ENCODE measurements at regions not wholly inside any gene's neighbourhood (a gene's known extent, or its start where the extent isn't known, plus 50 kb on each side); places are given as distances from the start of the nearest gene placed in this dataset.

DNA sequence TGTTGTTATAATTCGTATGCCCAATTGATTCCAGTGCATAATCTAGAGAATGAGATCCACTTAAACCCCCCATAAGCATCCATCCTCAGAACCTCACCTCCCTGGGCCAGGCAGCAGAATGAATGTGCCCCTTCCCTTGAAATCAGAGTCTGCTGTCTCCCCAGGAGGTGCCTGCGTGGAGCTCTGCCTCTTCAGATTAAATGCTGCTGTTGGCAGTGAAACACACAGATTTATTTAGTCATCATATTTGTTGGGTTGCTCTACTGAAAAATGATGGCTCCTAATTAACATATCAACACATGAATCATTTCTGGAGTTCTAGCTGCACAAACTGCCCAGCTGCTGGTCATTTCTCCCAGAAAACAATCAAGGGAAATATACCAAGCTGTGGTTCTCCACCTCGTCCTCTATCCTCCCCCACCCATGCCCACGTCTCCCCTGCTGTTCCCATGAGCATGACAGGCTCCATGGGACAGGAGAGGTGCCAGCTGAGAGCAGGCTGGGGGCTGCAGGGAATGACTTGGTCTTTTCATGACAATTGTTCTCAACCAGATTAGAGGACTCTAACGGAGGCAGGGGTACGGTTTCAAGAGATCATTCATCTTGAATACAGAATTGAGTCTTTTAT is 633.1 kb downstream of the CDH26 start:
- DNase-seq (ENCODE audit: low spot score), result no peak
- ATAC-seq, result no peak

DNA sequence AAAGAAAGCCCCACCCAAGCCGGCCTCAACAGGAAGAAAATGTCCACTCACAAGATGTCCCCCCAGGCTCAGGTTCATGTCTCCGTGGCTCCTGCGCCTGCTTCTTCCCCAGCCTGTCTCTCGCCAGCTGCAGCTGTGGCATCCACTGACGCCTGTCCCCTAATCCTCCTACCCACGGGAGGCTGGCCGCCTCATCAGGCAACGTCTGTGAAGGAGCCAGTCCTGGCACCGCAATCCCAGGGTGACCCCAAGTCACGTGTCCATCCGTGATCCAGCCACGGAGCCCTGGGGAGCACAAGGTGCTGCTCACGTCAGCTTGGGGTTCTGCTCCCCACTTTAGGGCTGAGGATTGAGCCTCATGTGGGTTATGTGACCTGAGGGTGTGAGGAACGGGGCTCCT is 640.3 kb downstream of the CDH26 start:
- no peak for ATAC-seq
- no peak for DNase-seq (ENCODE audit: low spot score)

GRCh38 chr20:60599381-60599780 is 641.2 kb downstream of the CDH26 start:
- DNase-seq (ENCODE audit: low spot score) (no peak), ATAC-seq (no peak)

GRCh38 chr20:60600036-60600435 is 641.8 kb downstream of the CDH26 start:
- DNase-seq (ENCODE audit: low spot score) (no peak), ATAC-seq (no peak)

DNA sequence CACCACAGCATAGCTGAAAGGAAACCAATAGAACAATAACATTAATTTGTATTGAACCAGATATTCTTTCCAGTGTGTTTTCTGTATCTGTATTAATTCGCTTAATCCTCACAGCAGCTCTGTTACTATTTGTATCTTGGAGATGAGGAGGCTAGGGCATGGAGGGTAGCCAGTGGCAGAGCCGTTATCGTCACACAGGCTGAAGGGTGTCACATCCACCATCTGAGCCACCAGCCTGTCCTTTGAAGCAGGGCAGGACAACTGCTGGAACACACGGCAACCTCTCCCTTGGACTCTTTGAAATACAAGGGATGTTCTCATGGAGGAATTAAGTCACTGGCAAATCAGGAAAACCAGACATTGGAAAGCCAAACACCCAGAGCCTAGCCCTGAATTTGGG is 628.0 kb upstream of the CDH4 start:
- ATAC-seq, result no peak

DNA sequence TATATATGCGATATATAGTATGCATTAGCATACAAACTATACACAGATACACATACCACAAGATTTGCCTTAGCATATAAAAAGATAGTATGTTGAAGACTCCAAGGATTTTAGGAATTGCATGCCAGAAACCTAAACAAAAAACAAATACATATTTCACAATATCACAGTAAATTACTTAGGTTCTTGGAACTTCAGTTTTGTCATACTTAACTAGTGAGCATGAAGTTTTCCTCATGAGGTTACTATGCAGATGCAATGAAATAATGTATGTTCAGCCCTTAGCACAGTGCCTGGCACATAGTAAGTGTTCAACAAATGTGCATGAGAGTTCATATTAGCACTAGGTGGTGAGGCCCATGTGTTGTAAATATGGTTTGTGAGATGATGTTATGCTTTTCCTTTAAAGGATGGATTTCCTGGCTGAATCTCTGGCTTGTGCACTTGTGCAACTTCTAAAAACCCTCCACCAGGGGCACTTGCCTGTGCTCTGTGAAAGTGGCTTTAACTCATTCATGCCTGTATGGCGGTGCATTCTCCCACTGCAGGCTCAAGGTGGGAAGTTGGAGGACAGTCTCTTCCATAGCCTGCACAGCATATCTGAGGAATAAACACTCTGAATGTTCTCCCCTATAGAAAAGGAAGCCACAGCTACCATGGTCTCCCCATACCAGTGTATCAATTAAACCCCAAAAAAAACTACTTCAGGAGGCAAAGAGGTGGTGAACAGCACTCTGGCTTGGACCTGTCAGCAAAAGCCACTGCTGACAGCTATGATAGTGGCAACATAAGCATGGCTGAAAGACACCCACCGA is 624.1 kb upstream of the CDH4 start:
- DNase-seq (ENCODE audit: low spot score) (no peak), ATAC-seq (no peak)

More for the DNA sequence above, 628.0 kb upstream of the CDH4 start:
- no peak for DNase-seq (ENCODE audit: low spot score)

- no peak for ATAC-seq
- DNase-seq (ENCODE audit: low spot score), result no peak
These were observed 623.3 kb upstream of the CDH4 start for GRCh38 chr20:60628749-60629148.

- DNase-seq (ENCODE audit: low spot score) (no peak), ATAC-seq (no peak)
These were observed 622.9 kb upstream of the CDH4 start for GRCh38 chr20:60629206-60629605.

DNA sequence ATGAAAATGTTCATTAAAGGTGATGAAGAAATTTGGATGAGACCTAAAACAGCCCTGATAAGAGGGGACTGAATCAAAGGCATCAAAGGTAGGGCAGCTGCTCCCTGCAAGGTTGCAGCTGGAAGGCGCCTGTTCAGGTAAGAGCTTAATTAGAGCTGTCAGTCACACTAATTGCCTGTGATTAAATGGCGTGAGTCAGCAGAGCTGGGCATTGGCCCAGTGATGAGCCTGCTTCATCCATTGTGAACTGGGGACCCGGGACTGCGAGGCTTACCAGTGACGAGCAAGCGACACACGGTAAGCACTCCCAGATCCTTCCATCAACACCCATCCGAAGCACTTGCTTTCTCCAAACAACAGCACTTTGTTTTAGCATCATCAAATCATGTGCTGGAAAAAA is 621.5 kb upstream of the CDH4 start:
- ATAC-seq (no peak), DNase-seq (ENCODE audit: low spot score) (no peak)

DNA sequence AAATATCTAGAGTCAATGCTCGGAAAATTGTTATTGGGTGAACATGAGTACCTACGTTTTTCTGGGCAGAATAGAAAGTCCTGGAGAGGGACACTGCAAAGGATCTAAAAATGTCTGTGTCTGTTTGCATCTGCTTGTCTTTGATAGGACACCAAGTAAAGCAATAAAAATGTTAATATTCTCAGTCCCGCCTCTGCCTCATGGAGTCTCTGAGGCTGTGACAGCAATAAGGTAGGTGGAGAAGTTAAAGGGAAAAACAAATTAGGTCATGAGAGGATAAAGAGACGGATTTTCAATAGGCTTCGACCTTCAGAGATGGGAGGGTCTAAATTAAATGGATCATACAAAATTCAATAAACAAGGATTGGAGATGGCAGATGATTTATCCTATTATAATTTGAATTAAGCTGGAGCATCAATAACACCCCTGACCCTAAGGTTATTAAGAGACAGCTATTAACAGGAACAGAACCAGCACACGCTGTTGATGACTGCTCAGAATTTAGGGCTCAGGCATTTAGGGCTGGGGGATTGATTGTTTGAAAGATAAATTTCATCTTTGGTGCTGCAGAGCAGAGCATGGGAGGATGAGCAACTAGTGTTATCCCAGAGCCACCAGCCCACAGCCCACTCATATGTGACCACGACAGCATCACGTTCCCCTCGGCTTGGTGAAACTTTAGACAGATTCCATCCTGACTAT is 620.3 kb upstream of the CDH4 start:
- no peak for ATAC-seq
- no peak for DNase-seq (ENCODE audit: low spot score)

DNA sequence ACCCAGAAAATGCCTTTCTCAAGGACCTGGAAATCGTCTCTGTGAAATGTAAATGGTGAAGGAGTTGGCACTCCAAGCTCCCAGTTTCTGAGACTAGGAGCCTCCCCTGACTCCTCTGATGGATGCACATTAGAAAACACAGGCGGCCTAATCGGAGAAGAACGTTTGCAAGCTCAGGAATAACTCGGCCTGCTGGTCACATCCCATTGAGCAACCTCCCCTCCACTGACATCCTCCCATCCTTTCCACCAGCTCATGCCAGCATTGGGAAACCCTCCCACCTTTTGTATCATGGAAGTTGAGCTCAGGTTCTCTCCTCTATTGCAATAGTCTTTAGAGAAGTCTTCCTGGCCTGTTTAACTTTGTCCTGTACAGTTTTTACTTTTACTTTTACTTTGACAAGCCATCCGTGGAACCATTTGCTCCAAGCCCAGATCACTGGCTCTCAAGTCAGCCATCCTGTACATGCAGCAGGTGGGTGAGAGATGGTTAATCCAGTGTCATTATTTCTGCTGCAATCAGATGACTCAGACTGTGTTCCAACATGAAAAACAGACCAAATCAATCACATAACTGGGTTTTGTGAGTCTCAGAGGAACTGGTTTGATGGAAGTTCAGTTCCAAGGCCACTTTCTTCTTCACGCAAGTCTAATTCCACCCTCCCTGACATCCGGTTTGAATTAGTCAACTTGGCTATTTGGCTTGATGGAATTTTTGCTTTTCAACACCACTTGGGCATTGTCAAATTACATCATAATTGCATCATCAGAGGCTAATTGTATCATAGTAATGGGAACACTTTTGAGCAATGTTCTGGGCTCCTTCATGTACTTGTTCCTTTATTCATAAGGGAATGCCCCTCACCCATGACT is 619.4 kb upstream of the CDH4 start:
- DNase-seq (ENCODE audit: low spot score), result no peak
- no peak for ATAC-seq

DNA sequence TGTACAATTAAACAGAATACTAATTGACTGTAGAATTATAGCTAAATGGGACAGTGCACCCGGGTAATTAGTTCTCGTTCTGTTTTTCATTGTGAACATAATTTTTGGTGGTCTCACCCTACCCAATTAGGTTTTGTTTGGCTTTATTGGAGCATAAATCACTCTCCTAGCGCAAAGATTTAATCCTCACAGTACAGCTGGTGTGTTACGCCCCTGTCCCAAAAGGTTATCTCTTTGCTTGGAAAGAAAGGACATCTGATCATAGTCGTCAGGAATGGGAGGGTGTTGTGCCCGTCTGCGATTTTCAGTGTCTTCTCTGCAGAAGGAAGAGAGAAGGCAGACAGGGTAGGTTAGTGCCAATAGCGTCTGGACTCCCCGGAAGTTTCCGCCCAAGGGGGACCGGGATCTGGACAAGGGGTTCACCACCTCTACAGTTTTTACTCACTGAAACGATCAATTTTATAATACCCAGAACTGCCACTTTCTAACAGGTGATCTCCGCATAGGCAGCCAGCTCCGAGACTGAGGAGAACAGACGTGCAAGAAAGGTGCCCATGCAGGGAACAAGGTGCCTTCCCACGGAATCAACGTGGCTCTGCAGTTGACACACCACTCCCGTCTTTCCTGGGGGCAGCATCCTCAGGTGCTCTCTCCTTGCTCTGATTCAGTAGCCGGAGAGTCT is 617.4 kb upstream of the CDH4 start:
- ATAC-seq (no peak), DNase-seq (ENCODE audit: low spot score) (no peak)

GRCh38 chr20:60636417-60636816 is 615.6 kb upstream of the CDH4 start:
- DNase-seq (ENCODE audit: low spot score) (no peak), ATAC-seq (no peak)

DNA sequence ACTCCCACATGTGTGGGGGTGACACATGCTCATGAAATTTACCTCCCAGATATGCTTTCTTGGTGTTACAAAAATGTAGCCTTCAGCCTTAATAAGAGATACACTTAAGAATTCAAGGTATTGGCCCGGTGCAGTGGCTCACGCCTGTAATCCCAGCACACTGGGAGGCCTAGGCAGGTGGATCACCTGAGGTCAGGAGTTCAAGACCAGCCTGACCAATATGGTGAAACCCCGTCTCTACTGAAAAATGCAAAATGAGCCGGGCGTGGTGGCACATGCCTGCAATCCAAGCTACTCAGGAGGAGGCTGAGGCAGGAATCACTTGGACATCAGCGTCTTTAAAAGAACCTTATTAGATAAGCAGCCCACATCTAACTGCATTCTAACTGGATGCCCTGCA is 614.3 kb upstream of the CDH4 start:
- no peak for ATAC-seq
- DNase-seq (ENCODE audit: low spot score), result no peak

DNA sequence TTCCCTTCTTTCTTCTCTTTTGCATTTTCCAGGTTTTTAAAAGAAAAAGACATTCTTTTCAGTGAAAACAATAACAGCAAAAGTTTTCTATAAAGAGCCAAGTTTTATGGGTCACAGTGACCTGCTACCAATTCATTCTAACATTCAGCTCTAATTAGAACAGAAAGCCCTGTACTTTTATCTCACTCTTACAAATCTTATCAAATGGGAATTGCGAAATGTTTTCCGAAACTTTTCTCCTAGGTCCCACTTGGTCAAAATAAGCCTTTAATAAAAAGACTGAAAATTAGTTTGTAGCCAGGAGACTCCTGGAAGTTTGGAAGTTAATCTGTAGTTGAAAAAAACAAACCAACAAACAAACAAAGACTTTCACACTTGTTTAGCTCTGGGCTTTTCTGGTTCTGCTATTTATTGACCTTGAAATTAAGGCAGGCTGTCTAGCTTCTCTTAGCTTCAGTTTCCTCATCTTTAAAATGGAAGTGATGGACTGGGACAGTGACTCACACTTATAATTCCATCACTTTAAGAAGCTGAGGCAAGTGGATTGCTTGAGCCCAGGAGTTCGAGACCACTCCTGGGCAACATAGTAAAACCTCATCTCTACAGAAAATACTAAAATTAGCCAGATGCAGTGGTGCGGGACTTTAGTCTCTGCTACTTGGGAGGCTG is 613.5 kb upstream of the CDH4 start:
- ATAC-seq (no peak), DNase-seq (ENCODE audit: low spot score) (no peak)

DNA sequence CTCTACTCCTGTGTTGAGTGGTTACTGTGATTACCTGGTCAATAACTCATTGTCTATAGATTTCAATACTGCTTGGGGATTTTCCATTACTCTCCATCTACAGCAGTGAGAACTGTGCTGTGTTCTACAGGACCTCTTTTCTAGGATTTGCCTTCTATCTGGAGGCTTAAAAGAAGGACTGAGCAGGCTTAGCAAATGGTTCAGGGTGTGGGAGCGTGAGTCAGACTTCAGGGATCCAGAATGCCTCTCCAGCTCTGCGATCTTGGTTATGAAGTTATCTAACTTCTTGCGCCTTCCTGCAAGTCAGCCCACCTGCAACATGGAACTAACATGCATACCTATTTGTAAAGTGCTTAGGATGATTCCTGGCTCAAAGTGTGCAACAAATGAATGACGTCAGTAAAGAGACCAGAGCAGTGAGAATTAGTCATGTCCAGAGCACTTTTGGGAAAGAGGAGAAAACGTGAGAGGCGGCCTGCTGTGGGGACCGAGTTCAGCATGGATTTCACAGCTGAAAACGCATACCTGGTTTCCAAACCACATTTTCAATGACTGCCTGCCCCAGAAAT is 610.1 kb upstream of the CDH4 start:
- ATAC-seq (no peak), DNase-seq (ENCODE audit: low spot score) (no peak)

DNA sequence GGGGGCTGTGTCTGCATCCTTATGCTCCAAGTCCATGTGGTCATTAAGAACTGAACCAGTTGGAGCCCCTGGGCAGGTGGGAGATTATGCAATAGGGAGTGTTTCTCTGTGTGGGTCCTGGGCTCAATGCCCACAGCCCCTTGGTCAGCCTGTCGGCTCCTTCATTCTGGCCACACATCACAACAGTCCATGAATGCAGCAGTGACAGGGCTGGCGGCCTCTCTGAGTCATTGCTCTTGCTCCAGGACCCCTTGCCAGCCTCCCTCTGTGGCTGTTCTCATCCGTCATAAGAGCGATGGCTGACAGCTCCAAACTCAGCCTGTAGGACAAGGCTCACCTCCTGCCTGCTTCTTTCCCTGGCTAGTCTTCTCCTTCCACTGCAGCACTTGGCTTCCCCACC is 609.5 kb upstream of the CDH4 start:
- DNase-seq (ENCODE audit: low spot score) (no peak), ATAC-seq (no peak)

GRCh38 chr20:60648556-60648955 is 603.5 kb upstream of the CDH4 start:
- no peak for DNase-seq (ENCODE audit: low spot score)
- no peak for ATAC-seq

- ATAC-seq, result no peak
- DNase-seq (ENCODE audit: low spot score), result no peak
These were observed 602.5 kb upstream of the CDH4 start for GRCh38 chr20:60649541-60649940.

DNA sequence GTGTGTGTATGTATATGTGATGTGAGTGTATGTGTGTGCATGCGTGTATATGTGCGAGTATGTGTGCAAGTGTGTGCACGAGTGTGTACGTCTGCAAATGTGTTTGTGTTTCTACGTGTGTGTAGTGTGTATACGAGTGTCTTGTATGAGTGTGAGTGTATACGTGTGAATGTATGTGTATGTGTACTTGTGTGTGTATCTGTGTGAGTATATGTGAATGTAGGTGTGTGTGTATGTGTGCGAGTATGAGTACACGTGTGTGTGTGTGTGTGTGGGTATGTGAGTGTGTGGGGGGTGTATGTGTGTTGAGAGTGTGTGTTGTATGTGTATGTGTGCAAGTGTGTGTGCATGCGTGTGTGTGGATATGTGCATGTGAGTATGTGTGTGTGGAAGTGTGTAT is 602.0 kb upstream of the CDH4 start:
- ATAC-seq (no peak), DNase-seq (ENCODE audit: low spot score) (no peak)

Measured in left lobe of liver (tissue), 2 donors.